GM19467 (cell line): ENCODE measurements at regions not wholly inside any gene's neighbourhood (a gene's known extent, or its start where the extent isn't known, plus 50 kb on each side); places are given as distances from the start of the nearest gene placed in this dataset.

Experiments used
- ATAC-seq: cut with Tn5 transposase; IDR thresholded peaks from one replicate; pipeline ENCODE4 v1.9.1; 2021; ENCODE audit warnings: mild to moderate bottlenecking, moderate library complexity; ENCODE audit not compliant: unreplicated experiment

DNA sequence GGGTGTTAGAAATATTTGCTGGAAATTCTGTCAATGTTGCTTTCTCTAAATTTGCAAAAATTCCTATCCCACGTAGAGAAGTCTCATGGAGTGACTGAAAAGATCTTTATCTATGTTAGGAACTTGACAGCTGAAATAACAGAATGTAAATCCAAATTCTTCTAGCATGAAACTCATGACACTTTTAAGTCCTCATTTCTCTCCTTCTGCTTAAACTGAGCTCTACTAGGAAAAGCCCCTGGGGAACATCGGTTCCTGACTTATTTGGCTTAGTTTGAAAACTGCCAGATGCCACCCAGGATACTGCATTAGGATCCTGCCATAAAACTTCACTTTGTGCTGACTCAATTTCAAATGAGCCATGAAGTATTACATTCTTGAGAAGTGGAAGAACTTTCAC, 426.0 kb downstream of the GALC start:
- no peak for ATAC-seq

DNA sequence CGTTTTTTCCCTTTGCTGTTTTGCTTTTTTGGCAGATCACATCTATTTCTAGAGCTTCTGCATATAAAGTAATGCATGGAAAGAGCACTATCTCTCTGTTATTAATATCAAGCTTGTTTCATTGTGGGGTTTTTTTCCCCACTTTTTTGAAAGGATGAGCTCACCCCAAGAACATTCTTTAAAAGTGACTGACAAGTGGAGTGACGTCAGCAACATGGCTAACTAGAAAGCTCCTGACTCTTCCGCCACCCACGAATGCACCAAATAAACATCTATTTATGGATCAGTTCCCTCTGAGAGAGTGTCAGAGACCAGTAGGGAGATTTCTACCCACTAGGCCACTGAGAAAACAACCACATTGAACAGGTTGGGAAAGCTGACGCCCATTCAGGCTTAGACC, 445.4 kb downstream of the GALC start:
- no peak for ATAC-seq

DNA sequence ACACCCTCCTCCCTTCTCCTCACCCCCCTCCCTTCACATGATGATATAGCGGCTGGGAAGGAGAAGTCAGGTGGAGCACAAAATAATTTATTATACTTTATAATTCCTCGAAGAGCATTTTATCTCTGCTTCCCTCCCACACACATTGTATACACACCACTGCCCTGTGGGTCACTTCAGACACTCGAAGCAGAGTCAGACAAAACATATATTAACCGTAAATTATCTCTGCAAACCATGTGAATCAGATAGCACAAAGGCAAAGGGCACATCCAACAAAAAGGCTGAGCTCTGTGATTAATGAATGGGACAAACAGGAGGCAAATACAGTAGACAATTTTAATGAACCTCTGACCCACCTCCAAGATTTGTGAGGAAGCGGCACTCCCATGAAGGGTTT, 450.7 kb downstream of the GALC start:
- ATAC-seq, result no peak

- no peak for ATAC-seq
These were observed 452.6 kb downstream of the GALC start for GRCh38 chr14:87540339-87540738.

- ATAC-seq, result no peak
These were observed 463.9 kb downstream of the GALC start for GRCh38 chr14:87529081-87529480.

DNA sequence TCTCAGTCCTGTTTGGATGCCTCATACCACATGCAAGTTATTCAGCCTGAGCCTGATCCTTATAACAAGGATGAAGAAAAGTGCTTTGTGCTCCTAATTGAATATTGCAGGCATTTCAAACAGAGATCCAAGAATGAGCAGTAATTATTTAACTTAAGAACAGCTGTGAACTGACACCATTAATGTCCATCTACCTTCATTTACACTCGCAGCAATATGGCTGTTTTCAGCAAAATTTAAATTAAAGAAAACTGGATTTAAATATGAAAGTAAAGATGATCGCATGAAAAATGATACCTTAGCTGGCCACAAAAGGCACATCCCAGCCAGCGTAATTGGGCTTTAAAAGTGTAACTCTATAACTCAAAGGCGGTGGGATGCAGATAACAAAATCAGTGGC, 466.3 kb downstream of the GALC start:
- ATAC-seq, result no peak

DNA sequence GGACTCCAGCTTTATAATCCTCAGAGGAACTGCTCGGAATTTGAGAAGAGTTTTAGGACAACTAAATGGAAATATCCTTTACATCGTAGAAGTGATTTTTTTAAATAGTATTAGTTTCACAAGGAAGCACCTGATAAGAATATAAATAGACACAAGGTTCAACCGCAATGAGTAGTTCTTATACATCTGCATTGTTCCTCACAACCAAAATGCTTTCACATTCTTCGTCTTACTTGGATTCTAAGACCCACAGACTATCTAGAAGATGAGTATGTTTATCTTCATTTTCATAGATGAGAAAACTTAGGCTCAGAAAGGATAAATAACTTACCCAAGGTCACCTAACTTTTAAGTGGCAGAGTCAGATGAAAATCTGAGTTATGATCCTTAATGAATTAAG, 469.0 kb downstream of the GALC start:
- no peak for ATAC-seq

DNA sequence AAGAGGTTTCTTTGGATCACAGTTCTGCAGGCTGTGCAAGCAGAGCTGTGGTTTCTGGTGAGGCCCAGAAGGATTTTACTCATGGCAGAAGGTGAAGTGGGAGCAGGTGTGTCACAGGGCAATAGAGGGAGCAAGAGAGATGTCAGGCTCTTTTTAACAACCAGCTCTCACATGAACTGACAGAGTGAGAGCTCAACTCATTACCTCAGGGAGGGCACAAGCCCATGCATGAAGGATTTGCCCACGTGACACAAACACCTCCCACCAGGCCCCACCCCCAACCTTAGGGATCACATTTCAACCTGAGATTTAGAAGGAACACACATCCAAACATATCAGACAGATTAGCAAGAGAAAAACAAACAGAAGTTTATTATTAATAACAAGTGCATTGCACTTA, 470.4 kb downstream of the GALC start:
- no peak for ATAC-seq

DNA sequence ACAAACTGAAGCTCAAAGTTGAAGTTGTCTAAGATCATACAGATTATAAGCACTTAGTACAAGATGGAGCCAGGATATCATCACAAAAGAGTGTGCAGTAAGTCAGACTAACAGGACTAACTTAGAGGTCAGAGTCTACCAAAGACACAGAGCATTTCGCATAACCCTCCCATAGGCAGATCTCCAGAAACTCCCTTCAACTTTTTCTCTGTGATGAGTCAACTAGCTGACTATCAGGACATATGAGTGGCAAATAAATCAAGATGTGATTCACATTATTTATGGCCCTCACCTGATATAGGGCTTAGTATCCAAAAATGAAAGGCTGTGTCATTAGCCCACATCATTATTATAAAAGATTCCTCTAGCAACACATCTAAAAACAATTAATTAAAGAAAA, 484.6 kb downstream of the GALC start:
- ATAC-seq, result no peak

DNA sequence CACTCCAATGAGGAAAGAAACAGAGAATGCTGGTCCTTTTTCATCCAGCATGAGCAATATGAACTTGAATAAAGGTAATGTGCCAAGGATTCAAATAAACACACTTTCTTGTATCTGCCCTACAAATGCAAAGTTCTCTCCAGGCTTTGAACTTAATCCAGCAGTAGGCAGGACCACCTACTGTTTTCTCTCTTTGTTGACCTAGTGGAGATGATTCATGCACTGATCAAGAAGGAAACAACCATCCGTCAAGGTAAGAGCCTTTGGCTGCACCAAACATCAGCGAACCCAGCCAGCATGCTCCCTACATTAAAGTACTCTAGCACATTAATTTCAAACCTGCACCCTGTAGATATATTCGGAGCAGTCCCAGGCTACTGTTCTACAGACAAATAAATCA, 489.3 kb downstream of the GALC start:
- ATAC-seq, result no peak

- no peak for ATAC-seq
These were observed 495.7 kb downstream of the GALC start for GRCh38 chr14:87497301-87497700.

- no peak for ATAC-seq
These were observed 499.0 kb downstream of the GALC start for GRCh38 chr14:87494010-87494409.

GRCh38 chr14:87492561-87492960, 500.4 kb downstream of the GALC start:
- no peak for ATAC-seq

DNA sequence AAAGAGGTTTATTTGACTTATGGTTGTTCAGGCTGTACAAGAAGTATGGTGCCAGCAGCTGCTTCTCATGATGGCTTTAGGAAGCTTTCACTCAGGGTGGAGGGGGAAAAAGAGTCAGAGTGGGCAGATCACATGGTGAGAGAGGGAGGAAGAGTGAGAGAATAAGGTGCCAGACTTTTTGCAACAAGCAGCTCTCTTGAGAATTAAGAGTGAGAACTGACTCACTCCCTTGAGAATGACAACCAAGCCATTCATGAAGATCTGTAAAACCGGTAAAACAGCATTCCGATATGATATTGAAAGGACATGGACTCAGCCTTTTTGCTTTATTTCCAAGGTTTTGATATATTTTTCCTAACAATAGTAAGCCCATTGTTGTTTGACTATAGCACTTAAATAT, 501.2 kb downstream of the GALC start:
- ATAC-seq, result no peak

GRCh38 chr14:87489196-87489819, 503.7 kb downstream of the GALC start:
- ATAC-seq, result no peak

- ATAC-seq, result no peak
These were observed 509.4 kb downstream of the GALC start for GRCh38 chr14:87483271-87484260.

- no peak for ATAC-seq
These were observed 524.5 kb downstream of the GALC start for GRCh38 chr14:87468531-87468930.

GRCh38 chr14:87467578-87467977, 525.4 kb downstream of the GALC start:
- no peak for ATAC-seq

GRCh38 chr14:87465770-87466169, 527.2 kb downstream of the GALC start:
- no peak for ATAC-seq

GRCh38 chr14:87461704-87462103, 531.3 kb downstream of the GALC start:
- ATAC-seq, result no peak

- ATAC-seq, result no peak
These were observed 535.3 kb downstream of the GALC start for GRCh38 chr14:87457720-87458119.

- no peak for ATAC-seq
These were observed 542.8 kb downstream of the GALC start for GRCh38 chr14:87450193-87450592.
